ENCODE measurements at regions not wholly inside any gene's neighbourhood (a gene's known extent, or its start where the extent isn't known, plus 50 kb on each side); places are given as distances from the start of the nearest gene placed in this dataset.
A peak's percentile ranks its signal among the peaks of the same experiment; 100 is the strongest.
"Not testable (repeated sequence)": the region's sequence is repeated elsewhere in the genome, so short reads cannot be mapped to it uniquely, and the experiment has no call there.

GRCh38 chr3:152774230-152774629 is 60.7 kb upstream of the P2RY1 start:
- not testable (repeated sequence) for DNase-seq

GRCh38 chr3:152778022-152778421 is 56.9 kb upstream of the P2RY1 start:
- DNase-seq, result no peak

DNA sequence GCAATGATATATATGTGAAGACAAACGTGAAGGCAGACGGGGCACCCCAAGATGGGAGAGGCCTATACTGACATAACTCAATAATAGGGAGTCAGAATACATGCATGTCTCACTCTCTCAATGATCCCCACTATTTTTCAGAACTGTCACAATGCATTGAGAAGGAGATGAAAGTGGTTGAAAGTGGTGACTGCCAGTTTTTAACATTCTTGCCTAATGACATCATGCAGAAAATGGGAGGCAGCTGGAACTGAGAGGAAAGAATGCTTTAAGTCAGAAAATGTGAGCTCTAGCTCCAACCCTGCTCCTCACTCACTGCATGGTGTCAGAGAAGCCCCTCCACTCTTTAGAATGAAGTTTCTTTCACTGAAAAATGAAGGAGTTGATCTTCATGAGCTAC is 55.3 kb upstream of the P2RY1 start:
- peak; percentile 85 for DNase-seq

- DNase-seq, result no peak
Observed at GRCh38 chr3:152780553-152780952, 54.4 kb upstream of the P2RY1 start.

- DNase-seq, result no peak
Observed at GRCh38 chr3:152785051-152785450, 49.9 kb upstream of the P2RY1 start.

All from skin of body (tissue), 1 donor.